ENCODE measurements at regions not wholly inside any gene's neighbourhood (a gene's known extent, or its start where the extent isn't known, plus 50 kb on each side); places are given as distances from the start of the nearest gene placed in this dataset.
A peak's percentile ranks its signal among the peaks of the same experiment; 100 is the strongest.

GRCh38 chr14:22047115-22047514 is 373.5 kb upstream of the OR4E1 start:
- no peak overlapping the region for H3K4me3 ChIP-seq (ENCODE audit: low read depth, low read length)
- TF ChIP-seq CTCF (IDR thresholded peaks at IDR 0.05; ENCODE audit: low read depth, low read length, missing control alignments): peak; percentile 58
- no peak for DNase-seq (ENCODE audit: low read depth)

- TF ChIP-seq CTCF (IDR thresholded peaks at IDR 0.05; ENCODE audit: low read depth, low read length, missing control alignments): no peak
- H3K4me3 ChIP-seq (ENCODE audit: low read depth, low read length): no peak overlapping the region
- no peak for DNase-seq (ENCODE audit: low read depth)
Observed at GRCh38 chr14:22046063-22046462, 372.4 kb upstream of the OR4E1 start.

- TF ChIP-seq CTCF (IDR thresholded peaks at IDR 0.05; ENCODE audit: low read depth, low read length, missing control alignments): no peak
- no peak overlapping the region for H3K4me3 ChIP-seq (ENCODE audit: low read depth, low read length)
- no peak for DNase-seq (ENCODE audit: low read depth)
Observed at GRCh38 chr14:22044193-22044592, 370.6 kb upstream of the OR4E1 start.

GRCh38 chr14:22040781-22041125 is 367.1 kb upstream of the OR4E1 start:
- no peak for TF ChIP-seq CTCF (IDR thresholded peaks at IDR 0.05; ENCODE audit: low read depth, low read length, missing control alignments)
- H3K4me3 ChIP-seq (ENCODE audit: low read depth, low read length): no peak overlapping the region
- DNase-seq (ENCODE audit: low read depth): no peak

- no peak for DNase-seq (ENCODE audit: low read depth)
- no peak overlapping the region for H3K4me3 ChIP-seq (ENCODE audit: low read depth, low read length)
- peak; percentile 62 for TF ChIP-seq CTCF (IDR thresholded peaks at IDR 0.05; ENCODE audit: low read depth, low read length, missing control alignments)
Observed at GRCh38 chr14:22039938-22040780, 366.5 kb upstream of the OR4E1 start.

- no peak for DNase-seq (ENCODE audit: low read depth)
- H3K4me3 ChIP-seq (ENCODE audit: low read depth, low read length): no peak overlapping the region
- no peak for TF ChIP-seq CTCF (IDR thresholded peaks at IDR 0.05; ENCODE audit: low read depth, low read length, missing control alignments)
Observed at GRCh38 chr14:22036541-22037239, 363.1 kb upstream of the OR4E1 start.

All from GM12864 (cell line).